WERI-Rb-1 (cell line): ENCODE measurements at regions not wholly inside any gene's neighbourhood (a gene's known extent, or its start where the extent isn't known, plus 50 kb on each side); places are given as distances from the start of the nearest gene placed in this dataset.

Experiments used
- DNase-seq: peaks from one replicate; pipeline ENCODE4 v3.0.0-alpha.2; 2020
- H3K27ac ChIP-seq: fragments of 250-450 bp; sonication (Bioruptor Pico); 2 replicates; pipeline ENCODE4 v1.5.1; 2020; ENCODE audit warnings: mild to moderate bottlenecking, moderate library complexity
- H3K27me3 ChIP-seq: fragments of 250-450 bp; sonication (Bioruptor Pico); 2 replicates; pipeline ENCODE4 v1.5.1; 2021; ENCODE audit warnings: mild to moderate bottlenecking, low read depth, moderate library complexity; ENCODE audit not compliant: insufficient read depth, severe bottlenecking
- H3K36me3 ChIP-seq: fragments of 250-450 bp; sonication (Bioruptor Pico); 2 replicates; pipeline ENCODE4 v1.5.1; 2020; ENCODE audit warnings: mild to moderate bottlenecking, moderate library complexity
- H3K4me3 ChIP-seq: 2 replicates; pipeline ENCODE4 v1.5.1; 2011; ENCODE audit warnings: low read depth, mild to moderate bottlenecking, control low read depth, low read length
- H3K9me3 ChIP-seq: fragments of 250-450 bp; sonication (Bioruptor Pico); 2 replicates; pipeline ENCODE4 v1.5.1; 2021; ENCODE audit warnings: mild to moderate bottlenecking, moderate library complexity; ENCODE audit not compliant: severe bottlenecking
- TF ChIP-seq, protein P1 (sequence below): IDR thresholded peaks from 2 replicates; pipeline ENCODE4 v1.5.1; 2011; ENCODE audit warnings: low read depth, mild to moderate bottlenecking, control low read depth, inconsistent platforms, low read length

DNA sequence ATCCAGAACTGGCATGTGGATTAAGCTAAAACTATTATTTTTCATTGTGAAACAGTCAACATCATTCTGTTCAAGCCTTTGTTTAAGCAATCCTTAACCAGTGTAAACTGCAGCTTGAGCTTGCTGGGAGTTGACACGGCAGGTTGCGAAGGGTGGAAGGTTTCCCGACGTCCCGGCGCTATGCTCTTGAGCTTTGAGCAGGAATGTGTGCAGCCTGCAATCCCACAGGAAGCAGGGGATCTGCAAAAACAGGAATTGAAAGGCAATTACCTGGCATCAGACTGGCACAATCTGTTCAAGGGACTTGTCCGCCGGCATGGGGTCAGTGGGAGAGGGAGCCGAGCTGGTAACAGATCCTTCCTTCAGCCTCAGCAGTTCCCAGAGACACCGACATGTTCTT, 586.7 kb upstream of the SGCG start:
- DNase-seq: no peak
- Histone ChIP-seq H3K4me3 (no peak overlapping the region), H3K36me3 (no peaks in the 10 kb centered on the region), H3K27me3 (peaks cover 79% of the 10 kb centered on the region), H3K27ac (no peak overlapping the region), H3K9me3 (no peaks in the 10 kb centered on the region)
- TF ChIP-seq, protein P1, sequence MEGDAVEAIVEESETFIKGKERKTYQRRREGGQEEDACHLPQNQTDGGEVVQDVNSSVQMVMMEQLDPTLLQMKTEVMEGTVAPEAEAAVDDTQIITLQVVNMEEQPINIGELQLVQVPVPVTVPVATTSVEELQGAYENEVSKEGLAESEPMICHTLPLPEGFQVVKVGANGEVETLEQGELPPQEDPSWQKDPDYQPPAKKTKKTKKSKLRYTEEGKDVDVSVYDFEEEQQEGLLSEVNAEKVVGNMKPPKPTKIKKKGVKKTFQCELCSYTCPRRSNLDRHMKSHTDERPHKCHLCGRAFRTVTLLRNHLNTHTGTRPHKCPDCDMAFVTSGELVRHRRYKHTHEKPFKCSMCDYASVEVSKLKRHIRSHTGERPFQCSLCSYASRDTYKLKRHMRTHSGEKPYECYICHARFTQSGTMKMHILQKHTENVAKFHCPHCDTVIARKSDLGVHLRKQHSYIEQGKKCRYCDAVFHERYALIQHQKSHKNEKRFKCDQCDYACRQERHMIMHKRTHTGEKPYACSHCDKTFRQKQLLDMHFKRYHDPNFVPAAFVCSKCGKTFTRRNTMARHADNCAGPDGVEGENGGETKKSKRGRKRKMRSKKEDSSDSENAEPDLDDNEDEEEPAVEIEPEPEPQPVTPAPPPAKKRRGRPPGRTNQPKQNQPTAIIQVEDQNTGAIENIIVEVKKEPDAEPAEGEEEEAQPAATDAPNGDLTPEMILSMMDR: no peak

GRCh38 chr13:22596171-22596863, 584.5 kb upstream of the SGCG start:
- Histone ChIP-seq H3K27ac (no peak overlapping the region), H3K36me3 (no peaks in the 10 kb centered on the region), H3K27me3 (peaks cover 77% of the 10 kb centered on the region), H3K4me3 (no peak overlapping the region), H3K9me3 (no peaks in the 10 kb centered on the region)
- TF ChIP-seq, protein P1: no peak
- no peak for DNase-seq

DNA sequence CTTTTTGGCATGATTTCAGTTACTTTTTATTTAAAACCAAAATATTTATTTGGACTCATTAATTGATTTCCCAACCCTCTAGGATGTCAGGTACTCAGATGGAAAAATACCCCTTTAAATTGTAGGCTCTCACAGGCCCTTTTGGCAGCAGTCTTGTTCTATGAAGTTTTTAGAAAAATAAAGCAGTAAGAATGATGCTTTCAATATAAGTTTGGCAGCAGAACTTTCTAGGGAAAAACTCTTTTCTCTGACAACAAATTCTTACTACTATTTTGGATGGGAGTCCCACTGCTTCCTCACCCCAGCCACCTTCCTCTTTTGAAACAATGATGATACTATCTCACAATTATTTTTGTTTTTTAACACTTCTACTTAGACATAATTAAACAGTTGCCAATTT, 581.6 kb upstream of the SGCG start:
- no peak for DNase-seq
- TF ChIP-seq, protein P1: no peak
- no peak overlapping the region for H3K4me3 ChIP-seq

DNA sequence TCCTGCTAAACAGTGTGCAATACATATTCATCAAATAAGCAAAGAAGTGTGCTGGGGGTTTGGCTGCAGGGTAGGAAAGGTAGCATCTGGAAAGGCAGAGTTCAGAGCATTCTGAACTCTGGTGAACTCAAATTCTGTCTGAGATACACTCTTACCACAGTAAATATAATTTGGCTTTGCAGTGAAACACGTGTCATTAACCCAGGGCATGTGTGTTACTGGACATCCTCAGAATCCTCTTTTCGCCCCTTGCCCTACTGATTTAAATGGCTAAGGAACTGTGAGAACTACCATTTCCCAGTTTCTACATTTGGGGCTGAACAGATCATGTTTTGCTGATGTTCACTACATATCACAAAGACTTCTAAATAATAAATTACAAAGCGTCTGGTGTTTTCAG, 562.8 kb upstream of the SGCG start:
- TF ChIP-seq, protein P1: no peak
- no peak for DNase-seq
- no peaks in the 10 kb centered on the region for H3K36me3 ChIP-seq

More for the DNA sequence above, 581.6 kb upstream of the SGCG start:
- Histone ChIP-seq H3K27ac (no peak overlapping the region), H3K27me3 (peaks cover 66% of the 10 kb centered on the region), H3K36me3 (no peaks in the 10 kb centered on the region), H3K9me3 (no peaks in the 10 kb centered on the region)

DNA sequence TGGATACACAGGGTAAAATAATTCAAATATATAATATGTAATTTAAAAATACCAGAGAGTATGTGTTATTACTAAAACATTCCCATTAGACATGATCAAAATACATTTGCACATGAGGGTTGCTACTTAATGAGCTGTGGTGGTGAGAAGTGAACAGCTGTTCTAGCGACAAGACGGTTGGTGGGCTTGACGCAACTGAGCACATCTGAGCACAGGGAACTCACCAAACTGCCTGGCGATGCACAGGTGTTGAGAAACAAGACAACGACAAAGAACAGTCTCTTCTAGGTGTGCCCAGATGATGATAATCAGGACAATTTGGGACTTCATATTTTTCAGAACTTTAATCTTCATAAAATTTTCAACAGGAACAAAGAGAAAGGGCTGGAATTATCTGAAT, 555.1 kb upstream of the SGCG start:
- H3K36me3 ChIP-seq: no peaks in the 10 kb centered on the region
- TF ChIP-seq, protein P1: no peak
- DNase-seq: no peak
- no peaks in the 10 kb centered on the region for H3K9me3 ChIP-seq
- no peak overlapping the region for H3K4me3 ChIP-seq
- no peak overlapping the region for H3K27ac ChIP-seq
- peaks cover 34% of the 10 kb centered on the region for H3K27me3 ChIP-seq

More for the DNA sequence above, 562.8 kb upstream of the SGCG start:
- no peaks in the 10 kb centered on the region for H3K9me3 ChIP-seq
- H3K4me3 ChIP-seq: no peak overlapping the region
- no peak overlapping the region for H3K27ac ChIP-seq
- peaks cover 74% of the 10 kb centered on the region for H3K27me3 ChIP-seq

DNA sequence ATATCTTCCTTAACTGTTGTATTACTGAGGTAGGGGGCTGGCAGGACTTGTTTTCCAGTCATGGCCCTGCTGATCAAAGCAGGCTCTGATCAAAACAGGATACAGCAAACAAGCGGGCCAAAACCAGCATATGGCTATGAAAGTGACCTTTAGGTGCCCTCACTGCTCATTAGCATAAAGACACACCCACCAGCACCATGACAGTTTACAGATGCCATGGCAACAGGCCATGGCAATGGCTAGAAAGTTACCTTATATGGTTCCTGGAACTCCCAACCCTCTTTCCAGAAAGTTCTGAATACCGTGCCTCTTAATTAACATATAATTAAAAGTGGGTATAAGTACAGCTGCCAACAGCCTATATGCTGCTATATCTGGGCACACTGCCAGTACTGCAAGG, 551.4 kb upstream of the SGCG start:
- Histone ChIP-seq H3K27ac (no peak overlapping the region), H3K36me3 (no peaks in the 10 kb centered on the region), H3K9me3 (peaks cover 4% of the 10 kb centered on the region), H3K4me3 (no peak overlapping the region), H3K27me3 (peaks cover 17% of the 10 kb centered on the region)
- DNase-seq: no peak
- TF ChIP-seq, protein P1: no peak
